Stimulated activated CD4-positive, alpha-beta T cell treated with anti-CD3 and anti-CD28 coated beads, Interleukin-15, amount 100 ng/mL, for 24 hours (primary cell): ENCODE measurements at regions not wholly inside any gene's neighbourhood (a gene's known extent, or its start where the extent isn't known, plus 50 kb on each side); places are given as distances from the start of the nearest gene placed in this dataset.
"Not testable (repeated sequence)": the region's sequence is repeated elsewhere in the genome, so short reads cannot be mapped to it uniquely, and the experiment has no call there.

Experiments used
- DNase-seq: peaks from one replicate; pipeline ENCODE4 v3.0.0-alpha.2; 2020

DNA sequence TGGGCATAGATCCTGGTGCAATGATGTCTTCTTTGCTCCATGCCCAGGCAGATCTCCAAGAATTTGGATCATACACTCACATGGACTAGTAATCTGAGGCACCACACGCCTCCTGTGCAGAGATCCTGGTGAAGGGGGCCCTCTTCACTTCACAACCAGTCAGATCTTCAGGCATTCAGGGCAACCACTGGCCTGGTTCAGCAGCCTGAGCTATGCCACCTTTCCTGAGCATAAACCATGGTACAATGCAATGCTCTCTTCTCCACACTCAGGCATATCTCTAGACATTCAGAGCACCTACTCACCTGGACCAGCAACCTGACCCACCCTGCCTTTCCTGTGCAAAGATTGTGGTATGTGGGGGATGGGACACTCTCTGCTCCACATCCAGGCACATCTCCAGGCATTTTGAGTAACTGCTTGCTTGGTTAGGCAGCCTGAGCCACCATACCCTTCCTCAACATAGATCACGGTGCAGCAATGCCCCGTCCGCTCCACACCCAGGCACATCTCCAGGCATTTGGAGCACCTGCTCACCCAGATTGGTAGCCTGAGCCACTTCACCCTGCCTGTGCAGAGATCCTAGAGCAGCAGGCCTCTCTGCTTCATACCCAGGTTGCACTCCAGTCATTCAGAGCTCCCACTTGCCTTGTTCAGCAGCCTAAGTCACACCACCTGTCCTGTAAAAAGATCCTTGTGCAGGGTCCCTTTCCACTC, 532.2 kb upstream of the STEAP1 start:
- DNase-seq, result no peak

- DNase-seq, result peak; percentile 17
These were observed 531.1 kb upstream of the STEAP1 start for GRCh38 chr7:89623018-89623672.

- DNase-seq, result peak; percentile 12
These were observed 530.1 kb upstream of the STEAP1 start for GRCh38 chr7:89624155-89624554.

- no peak for DNase-seq
These were observed 505.8 kb upstream of the STEAP1 start for GRCh38 chr7:89648509-89648908.

- no peak for DNase-seq
These were observed 498.3 kb upstream of the STEAP1 start for GRCh38 chr7:89655946-89656345.

DNA sequence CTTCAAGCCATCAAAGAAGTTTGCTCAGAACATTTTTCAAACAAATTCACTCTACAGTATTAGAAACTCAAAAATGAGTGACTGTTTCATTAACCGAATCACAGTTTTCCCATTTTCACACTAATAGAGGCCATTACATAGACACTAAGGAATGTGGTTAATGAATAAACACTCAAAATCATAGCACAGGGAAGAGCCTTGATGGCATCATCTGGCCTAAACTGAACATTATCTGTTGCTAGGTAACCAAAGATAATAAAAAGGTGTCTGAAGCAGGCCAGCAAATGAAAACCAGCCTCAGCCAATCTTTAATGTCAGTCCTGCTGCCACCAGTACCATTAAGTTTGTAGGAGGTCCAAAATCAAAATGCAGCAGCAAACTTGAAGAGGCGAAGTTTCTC, 492.4 kb upstream of the STEAP1 start:
- DNase-seq, result no peak

DNA sequence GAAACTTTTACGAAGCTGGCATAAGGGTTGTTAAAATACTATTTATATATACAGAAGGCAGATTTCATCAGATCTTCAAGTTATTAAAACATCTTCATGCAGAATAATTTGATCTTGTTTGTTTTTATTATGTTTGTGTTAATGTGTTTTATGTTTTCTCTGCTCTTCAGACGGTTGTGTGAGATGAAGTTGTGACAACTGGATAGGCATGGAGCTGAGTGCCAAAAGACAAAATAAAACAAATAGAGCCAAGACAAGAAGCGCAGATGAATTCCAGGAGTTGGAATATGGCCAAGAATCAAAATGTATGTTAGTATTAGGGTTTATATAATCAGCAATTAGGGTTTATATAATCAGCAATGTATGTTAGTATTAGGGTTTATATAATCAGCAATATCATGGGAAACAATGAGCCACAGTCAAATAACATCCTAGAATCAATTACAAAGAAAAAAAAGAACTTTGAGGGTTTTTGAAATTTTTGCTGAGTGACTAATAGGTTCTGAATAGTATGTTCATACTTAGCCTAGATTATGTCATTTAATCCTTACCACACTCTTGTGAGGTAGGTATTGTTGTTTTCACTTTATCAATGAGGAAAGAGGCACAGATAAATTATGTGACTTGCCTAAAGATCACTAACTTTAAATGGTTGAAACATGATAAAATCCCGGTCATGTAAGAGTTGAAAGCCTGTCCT, 488.0 kb upstream of the STEAP1 start:
- DNase-seq, result no peak

DNA sequence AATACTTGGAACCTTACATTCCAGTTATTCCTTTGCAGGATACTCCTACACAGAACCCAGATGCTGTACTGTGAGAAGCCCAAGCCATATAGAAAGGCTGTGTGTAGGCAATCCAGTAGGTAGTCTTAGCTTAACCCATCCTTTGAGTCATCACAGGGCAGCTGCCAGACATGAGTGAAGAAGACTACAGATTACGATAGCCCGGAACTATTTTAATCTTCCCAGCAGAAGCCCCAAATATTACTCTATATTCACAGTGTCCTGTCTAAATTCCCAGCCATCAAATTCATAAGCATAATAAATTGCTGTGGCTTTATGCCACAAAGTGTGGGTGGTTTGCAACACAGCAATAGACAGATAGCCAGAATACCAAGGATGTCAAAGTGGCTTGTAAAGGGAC, 474.1 kb upstream of the STEAP1 start:
- no peak for DNase-seq

- DNase-seq, result no peak
These were observed 472.8 kb upstream of the STEAP1 start for GRCh38 chr7:89681448-89681847.

DNA sequence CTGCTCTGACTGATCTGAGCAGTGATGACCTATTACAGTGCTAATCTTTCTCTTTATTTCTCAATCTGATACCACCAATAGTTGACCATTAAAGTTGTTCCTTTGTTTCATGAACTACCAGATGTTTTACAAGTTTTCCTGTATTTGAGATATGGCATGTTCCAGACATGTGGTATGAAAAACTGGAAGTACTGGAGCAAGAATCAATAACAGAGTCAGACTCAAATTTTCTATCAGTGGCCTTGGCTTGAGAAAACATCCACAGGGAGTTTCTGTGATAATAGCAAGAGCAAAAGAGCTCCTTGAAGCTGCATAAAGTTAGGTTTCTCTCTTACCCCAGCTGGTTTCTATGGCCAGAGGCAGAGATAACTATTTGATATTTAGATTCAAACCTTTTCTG, 469.0 kb upstream of the STEAP1 start:
- no peak for DNase-seq

- no peak for DNase-seq
These were observed 467.1 kb upstream of the STEAP1 start for GRCh38 chr7:89687211-89687610.

DNA sequence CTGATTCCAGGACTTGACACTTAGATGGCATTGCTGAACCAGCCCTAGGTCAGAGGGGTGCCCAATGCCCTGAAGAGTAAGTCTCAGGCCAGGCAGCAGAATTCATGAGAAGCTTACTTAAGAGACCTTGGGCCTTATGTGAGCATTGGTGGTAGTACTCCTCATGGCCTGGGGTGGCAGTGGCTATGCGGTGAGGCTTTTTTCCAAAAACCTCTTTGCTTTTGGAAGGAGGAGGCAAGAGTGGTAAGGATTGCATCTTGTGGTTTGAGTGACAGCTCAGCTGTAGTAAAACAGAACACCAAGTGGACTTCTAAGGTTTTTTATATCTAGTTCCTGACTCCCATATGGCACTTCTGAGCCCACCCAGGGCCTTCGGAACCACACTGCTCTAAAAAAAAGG, 459.0 kb upstream of the STEAP1 start:
- no peak for DNase-seq

GRCh38 chr7:89714131-89714530, 440.1 kb upstream of the STEAP1 start:
- no peak for DNase-seq

GRCh38 chr7:89718941-89719340, 435.3 kb upstream of the STEAP1 start:
- not testable (repeated sequence) for DNase-seq

DNA sequence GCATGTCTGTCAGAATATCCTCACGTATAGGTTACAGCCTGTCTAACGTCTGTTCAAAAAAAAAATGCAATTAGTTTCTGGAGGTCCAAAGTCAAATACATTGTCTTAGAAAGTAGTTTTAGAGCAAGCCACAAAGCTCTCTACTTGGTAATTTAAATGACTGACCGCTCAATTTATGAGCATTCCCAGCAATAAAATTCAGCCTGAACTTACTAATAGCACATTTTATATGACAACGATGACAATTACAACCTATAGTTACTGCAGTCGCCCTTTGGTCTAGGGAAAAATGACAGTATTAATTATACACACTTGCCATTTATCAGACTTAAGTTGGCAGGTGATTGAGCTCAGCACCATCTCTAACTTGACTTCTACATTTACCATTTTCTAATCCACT, 425.8 kb upstream of the STEAP1 start:
- DNase-seq, result no peak

GRCh38 chr7:89731751-89732445, 422.4 kb upstream of the STEAP1 start:
- no peak for DNase-seq

DNA sequence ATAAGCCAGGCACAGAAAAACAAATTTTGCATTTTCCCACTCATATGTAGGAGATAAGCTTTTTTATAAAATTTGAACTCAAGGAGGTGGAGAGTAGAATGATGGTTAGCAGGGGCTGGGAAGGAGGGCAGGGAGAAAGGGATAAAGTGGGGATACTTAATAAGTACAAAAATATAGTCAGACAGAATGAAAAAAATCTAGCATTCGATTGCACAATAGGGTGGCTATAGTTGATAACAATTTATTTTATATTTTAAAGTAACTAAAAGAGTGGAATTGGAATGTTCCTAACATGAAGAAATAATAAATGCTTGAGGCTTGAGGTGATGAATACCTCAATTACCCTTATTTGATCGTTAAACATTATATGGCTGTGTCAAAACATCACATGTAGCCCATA, 415.7 kb upstream of the STEAP1 start:
- DNase-seq, result no peak

GRCh38 chr7:89757910-89758309, 396.4 kb upstream of the STEAP1 start:
- DNase-seq, result no peak

DNA sequence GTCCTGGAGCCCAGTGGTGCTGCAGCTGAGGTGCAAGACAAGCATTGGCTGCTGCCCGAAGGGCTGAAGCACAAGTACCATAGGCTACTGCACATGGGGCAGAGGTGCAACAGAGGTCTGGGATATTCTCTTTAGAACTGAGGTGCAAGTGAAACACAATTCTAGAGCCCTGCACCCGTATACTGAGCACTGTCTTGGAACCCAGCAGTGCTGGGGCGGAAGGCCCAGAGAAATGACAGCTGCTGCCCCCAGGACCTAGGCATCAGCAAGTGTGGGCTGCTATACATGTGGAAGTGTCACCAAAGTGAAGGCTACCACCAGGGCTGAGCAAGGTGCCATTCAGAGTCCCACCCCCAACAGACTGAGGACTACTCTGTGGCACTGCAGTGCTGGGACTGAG, 393.6 kb upstream of the STEAP1 start:
- no peak for DNase-seq

DNA sequence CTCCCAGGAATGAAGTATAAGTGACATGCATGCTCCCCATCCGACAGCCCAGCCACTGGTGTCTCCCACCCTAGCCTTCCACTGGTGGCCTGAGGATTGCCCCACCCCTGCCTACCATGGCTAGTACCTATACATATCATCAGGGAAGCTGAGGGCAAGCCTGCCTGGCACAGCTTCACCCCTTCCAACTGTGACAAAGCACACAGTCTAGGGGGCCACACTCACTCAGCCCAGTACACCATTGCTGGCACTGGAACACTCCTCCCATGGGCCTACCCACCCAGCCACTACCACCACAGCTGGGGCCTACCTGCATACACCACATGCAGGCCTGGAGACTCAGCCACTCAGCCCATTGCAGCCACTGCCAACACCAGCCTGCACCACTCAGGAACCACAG, 393.1 kb upstream of the STEAP1 start:
- no peak for DNase-seq

DNA sequence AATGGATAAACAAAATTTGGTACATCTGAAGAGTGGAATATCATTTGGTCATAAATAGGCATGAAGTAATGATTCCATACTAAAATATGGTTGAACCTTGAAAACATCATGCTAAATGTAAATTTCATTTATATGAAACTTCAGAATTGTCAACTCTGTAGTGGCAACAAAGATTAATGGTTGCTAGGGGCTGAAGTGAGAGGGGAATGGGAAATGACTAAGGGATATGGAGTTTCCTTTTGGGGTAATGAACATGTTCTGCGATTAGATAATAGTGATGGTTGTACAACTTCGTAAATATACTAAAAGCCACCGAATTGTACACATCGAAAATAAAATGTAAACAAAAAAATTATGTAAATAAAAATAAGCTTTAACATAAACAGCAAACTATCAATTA, 384.1 kb upstream of the STEAP1 start:
- no peak for DNase-seq

- no peak for DNase-seq
These were observed 383.1 kb upstream of the STEAP1 start for GRCh38 chr7:89771003-89771636.

- no peak for DNase-seq
These were observed 382.0 kb upstream of the STEAP1 start for GRCh38 chr7:89772276-89772675.
